ENCODE measurements at regions not wholly inside any gene's neighbourhood (a gene's known extent, or its start where the extent isn't known, plus 50 kb on each side); places are given as distances from the start of the nearest gene placed in this dataset.

DNA sequence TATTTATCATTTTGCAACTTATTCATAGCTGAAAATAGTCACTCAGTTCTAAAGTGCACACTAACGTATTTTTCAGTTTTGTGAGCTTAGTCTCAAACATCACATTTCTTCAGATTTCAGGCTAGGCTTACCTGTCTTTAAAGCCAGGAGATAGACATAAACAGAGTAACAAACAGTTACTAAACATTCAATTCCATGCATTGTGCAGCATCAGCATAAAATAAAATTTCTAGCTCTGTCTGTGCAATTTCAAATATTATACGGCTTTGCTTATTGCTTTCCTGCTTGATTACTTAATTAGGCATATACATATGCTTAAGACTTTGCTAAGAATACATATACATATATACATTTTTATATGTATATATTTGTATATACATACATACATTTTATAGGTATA lies 637.0 kb downstream of the NR4A2 start:
- H3K9ac ChIP-seq (ENCODE audit: low read depth, low read length), result no peak overlapping the region
- H3K27me3 ChIP-seq (ENCODE audit: control insufficient read depth, insufficient read depth, low read length), result no peaks in the 10 kb centered on the region
- H3K4me1 ChIP-seq (ENCODE audit: control insufficient read depth, insufficient read depth, low read length), result no peaks in the 10 kb centered on the region

DNA sequence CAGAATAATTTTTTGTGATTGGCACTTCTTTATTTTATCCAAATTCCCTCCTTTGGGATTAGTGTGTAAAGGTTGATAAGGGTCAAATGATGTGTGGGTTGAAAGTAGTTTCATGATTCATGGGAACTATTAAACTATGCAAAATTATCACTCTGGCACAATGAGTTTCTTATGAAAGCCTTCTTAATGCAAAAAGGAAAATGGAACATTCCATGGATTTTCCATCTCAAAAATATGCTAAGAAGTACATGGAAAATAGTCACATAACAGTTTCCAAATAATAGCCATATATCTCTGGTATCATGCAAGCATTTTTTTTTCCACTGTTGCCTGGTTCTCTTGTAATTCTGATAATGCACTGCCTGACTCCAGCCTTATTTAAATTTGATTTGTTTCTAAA lies 639.7 kb downstream of the NR4A2 start:
- Histone ChIP-seq H3K9me3 (ENCODE audit: control insufficient read depth, insufficient read depth, low read length) (no peaks in the 10 kb centered on the region), H3K4me1 (ENCODE audit: control insufficient read depth, insufficient read depth, low read length) (no peaks in the 10 kb centered on the region), H3K9ac (ENCODE audit: low read depth, low read length) (no peak overlapping the region), H3K27me3 (ENCODE audit: control insufficient read depth, insufficient read depth, low read length) (no peaks in the 10 kb centered on the region), H3K36me3 (ENCODE audit: control insufficient read depth, insufficient read depth, low read length) (no peaks in the 10 kb centered on the region), H3K4me3 (ENCODE audit: low read depth, low read length) (no peak overlapping the region)

More for the DNA sequence above, 637.0 kb downstream of the NR4A2 start:
- no peaks in the 10 kb centered on the region for H3K36me3 ChIP-seq (ENCODE audit: control insufficient read depth, insufficient read depth, low read length)
- no peak overlapping the region for H3K4me3 ChIP-seq (ENCODE audit: low read depth, low read length)
- no peaks in the 10 kb centered on the region for H3K9me3 ChIP-seq (ENCODE audit: control insufficient read depth, insufficient read depth, low read length)

DNA sequence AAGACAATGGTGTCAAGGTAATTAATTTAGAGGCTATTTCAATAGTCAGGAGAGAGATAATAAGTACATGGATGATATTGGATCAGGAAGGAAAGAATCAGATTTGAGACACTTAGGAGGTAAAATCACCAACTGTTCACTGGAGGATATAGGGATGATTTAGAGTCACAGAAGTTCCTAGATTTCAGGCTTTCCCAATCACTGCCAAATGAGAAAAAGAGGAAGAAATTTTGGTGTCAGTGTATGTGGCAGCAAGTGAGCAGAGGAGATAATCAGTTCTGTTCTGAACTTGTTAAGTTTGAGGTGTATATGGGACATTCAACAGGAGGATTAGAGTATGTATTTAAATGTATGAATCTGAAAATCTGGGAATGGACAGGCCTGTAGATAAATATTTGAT lies 640.4 kb downstream of the NR4A2 start:
- H3K27me3 ChIP-seq (ENCODE audit: control insufficient read depth, insufficient read depth, low read length), result no peaks in the 10 kb centered on the region
- H3K4me3 ChIP-seq (ENCODE audit: low read depth, low read length), result no peak overlapping the region
- no peak overlapping the region for H3K9ac ChIP-seq (ENCODE audit: low read depth, low read length)
- no peaks in the 10 kb centered on the region for H3K4me1 ChIP-seq (ENCODE audit: control insufficient read depth, insufficient read depth, low read length)
- H3K9me3 ChIP-seq (ENCODE audit: control insufficient read depth, insufficient read depth, low read length), result no peaks in the 10 kb centered on the region
- no peaks in the 10 kb centered on the region for H3K36me3 ChIP-seq (ENCODE audit: control insufficient read depth, insufficient read depth, low read length)

DNA sequence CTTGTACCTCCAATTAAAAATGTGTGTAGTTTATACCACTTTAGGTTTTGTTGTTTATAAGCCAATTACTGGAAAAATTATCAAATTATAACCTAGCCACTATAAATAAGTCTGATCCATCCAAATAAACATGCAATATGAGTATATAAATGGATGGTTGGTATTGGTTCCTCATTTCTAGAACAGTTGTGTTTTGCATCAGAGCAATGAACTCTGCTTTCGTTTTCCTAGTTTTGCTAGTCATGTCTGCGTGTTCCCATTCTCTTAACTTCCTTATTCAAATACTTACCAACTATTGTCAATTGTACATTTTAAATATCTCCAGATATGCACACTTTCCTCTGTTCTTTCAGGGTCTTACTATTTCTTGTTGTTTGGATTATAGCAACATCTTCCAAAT lies 641.7 kb downstream of the NR4A2 start:
- no peak overlapping the region for H3K9ac ChIP-seq (ENCODE audit: low read depth, low read length)
- H3K4me1 ChIP-seq (ENCODE audit: control insufficient read depth, insufficient read depth, low read length), result no peaks in the 10 kb centered on the region
- H3K27me3 ChIP-seq (ENCODE audit: control insufficient read depth, insufficient read depth, low read length), result no peaks in the 10 kb centered on the region
- H3K4me3 ChIP-seq (ENCODE audit: low read depth, low read length), result no peak overlapping the region
- no peaks in the 10 kb centered on the region for H3K9me3 ChIP-seq (ENCODE audit: control insufficient read depth, insufficient read depth, low read length)
- no peaks in the 10 kb centered on the region for H3K36me3 ChIP-seq (ENCODE audit: control insufficient read depth, insufficient read depth, low read length)

DNA sequence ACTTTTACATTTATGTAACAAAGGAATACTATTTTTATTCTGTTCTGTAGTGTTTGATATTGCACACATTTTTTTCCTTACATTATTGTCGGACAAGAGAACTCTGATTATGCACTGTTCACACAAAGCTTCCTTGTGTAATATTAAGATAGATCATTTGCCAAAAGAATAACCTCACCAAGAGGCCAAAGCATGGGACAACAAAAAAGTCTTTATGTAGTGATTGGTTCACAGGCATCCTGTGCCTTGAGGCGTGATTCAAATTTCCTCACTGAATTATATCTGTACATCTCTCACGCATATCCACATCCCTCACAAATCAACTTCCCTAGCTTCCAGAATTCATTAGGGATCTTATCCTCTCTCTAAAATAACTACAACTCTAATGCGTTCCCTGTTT lies 642.7 kb downstream of the NR4A2 start:
- Histone ChIP-seq H3K9ac (ENCODE audit: low read depth, low read length) (no peak overlapping the region), H3K36me3 (ENCODE audit: control insufficient read depth, insufficient read depth, low read length) (no peaks in the 10 kb centered on the region), H3K4me3 (ENCODE audit: low read depth, low read length) (no peak overlapping the region), H3K4me1 (ENCODE audit: control insufficient read depth, insufficient read depth, low read length) (no peaks in the 10 kb centered on the region), H3K9me3 (ENCODE audit: control insufficient read depth, insufficient read depth, low read length) (no peaks in the 10 kb centered on the region), H3K27me3 (ENCODE audit: control insufficient read depth, insufficient read depth, low read length) (no peaks in the 10 kb centered on the region)

- no peak overlapping the region for H3K4me3 ChIP-seq (ENCODE audit: low read depth, low read length)
- no peaks in the 10 kb centered on the region for H3K36me3 ChIP-seq (ENCODE audit: control insufficient read depth, insufficient read depth, low read length)
- H3K9ac ChIP-seq (ENCODE audit: low read depth, low read length), result no peak overlapping the region
- no peaks in the 10 kb centered on the region for H3K4me1 ChIP-seq (ENCODE audit: control insufficient read depth, insufficient read depth, low read length)
- H3K27me3 ChIP-seq (ENCODE audit: control insufficient read depth, insufficient read depth, low read length), result no peaks in the 10 kb centered on the region
- H3K9me3 ChIP-seq (ENCODE audit: control insufficient read depth, insufficient read depth, low read length), result no peaks in the 10 kb centered on the region
Observed at GRCh38 chr2:155687181-155687580, 645.3 kb downstream of the NR4A2 start.

DNA sequence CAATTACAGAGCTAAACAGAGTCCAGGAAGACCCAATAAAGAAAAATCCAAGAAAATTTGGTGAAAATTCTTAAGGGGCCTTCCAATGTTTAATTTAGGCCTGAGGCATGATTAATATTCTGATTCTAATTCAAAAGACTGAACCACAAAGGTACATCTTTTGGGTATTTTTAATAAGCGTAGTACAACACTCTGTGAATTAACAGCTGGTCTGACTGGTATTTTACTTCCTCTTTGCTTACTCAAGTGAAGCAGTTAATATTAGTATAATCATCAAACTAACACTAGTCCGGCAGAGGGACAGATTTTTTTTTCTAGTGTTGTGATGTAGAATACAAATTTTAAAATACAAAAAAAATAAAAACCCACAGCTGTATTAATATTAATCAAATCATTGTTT lies 652.9 kb downstream of the NR4A2 start:
- Histone ChIP-seq H3K27me3 (ENCODE audit: control insufficient read depth, insufficient read depth, low read length) (no peaks in the 10 kb centered on the region), H3K9ac (ENCODE audit: low read depth, low read length) (no peak overlapping the region), H3K4me3 (ENCODE audit: low read depth, low read length) (no peak overlapping the region), H3K36me3 (ENCODE audit: control insufficient read depth, insufficient read depth, low read length) (no peaks in the 10 kb centered on the region), H3K9me3 (ENCODE audit: control insufficient read depth, insufficient read depth, low read length) (no peaks in the 10 kb centered on the region), H3K4me1 (ENCODE audit: control insufficient read depth, insufficient read depth, low read length) (no peaks in the 10 kb centered on the region)

DNA sequence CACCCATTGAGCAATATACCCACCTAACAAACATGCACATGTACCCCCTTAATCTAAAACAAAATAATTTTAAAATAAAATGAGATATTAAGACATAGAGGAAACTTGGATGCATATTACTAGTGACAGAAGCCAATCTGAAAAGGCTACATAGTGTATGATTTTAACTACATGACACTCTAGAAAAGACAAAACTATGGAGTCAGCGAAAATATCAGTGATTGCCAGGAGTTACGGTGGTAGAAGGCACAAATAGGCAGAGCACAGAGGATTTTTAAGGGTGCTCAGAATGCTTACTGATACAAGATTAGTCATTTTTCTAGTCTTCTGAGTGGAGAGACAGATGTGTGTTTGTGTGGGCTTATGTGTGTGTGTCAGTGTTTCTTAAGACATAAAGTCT lies 656.6 kb downstream of the NR4A2 start:
- no peak overlapping the region for H3K9ac ChIP-seq (ENCODE audit: low read depth, low read length)
- no peaks in the 10 kb centered on the region for H3K36me3 ChIP-seq (ENCODE audit: control insufficient read depth, insufficient read depth, low read length)
- H3K4me3 ChIP-seq (ENCODE audit: low read depth, low read length), result no peak overlapping the region
- no peaks in the 10 kb centered on the region for H3K4me1 ChIP-seq (ENCODE audit: control insufficient read depth, insufficient read depth, low read length)
- no peaks in the 10 kb centered on the region for H3K9me3 ChIP-seq (ENCODE audit: control insufficient read depth, insufficient read depth, low read length)
- H3K27me3 ChIP-seq (ENCODE audit: control insufficient read depth, insufficient read depth, low read length), result no peaks in the 10 kb centered on the region

DNA sequence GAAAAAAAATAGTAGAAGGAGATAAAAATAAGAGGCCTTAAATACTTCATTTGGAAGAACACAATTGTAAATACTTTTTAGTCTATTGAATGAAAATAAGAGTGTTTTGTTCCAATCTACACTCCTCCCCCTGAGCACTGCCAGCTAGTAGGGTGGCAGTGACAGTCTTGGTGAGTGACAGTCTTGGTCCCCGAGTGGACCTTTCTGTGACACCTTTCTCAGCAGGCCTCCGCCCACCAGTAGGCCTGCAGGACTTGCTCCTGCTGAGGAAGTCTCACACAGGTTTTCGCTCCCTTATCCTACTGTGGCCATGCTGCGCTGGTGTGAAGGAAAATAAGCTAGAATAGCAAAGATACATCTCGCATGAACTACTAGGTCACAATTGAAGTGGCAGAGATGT lies 666.8 kb downstream of the NR4A2 start:
- Histone ChIP-seq H3K4me3 (ENCODE audit: low read depth, low read length) (no peak overlapping the region), H3K9ac (ENCODE audit: low read depth, low read length) (no peak overlapping the region), H3K9me3 (ENCODE audit: control insufficient read depth, insufficient read depth, low read length) (no peaks in the 10 kb centered on the region), H3K27me3 (ENCODE audit: control insufficient read depth, insufficient read depth, low read length) (no peaks in the 10 kb centered on the region), H3K36me3 (ENCODE audit: control insufficient read depth, insufficient read depth, low read length) (no peaks in the 10 kb centered on the region), H3K4me1 (ENCODE audit: control insufficient read depth, insufficient read depth, low read length) (no peaks in the 10 kb centered on the region)

- no peaks in the 10 kb centered on the region for H3K9me3 ChIP-seq (ENCODE audit: control insufficient read depth, insufficient read depth, low read length)
- H3K4me1 ChIP-seq (ENCODE audit: control insufficient read depth, insufficient read depth, low read length), result no peaks in the 10 kb centered on the region
- no peaks in the 10 kb centered on the region for H3K36me3 ChIP-seq (ENCODE audit: control insufficient read depth, insufficient read depth, low read length)
- no peak overlapping the region for H3K4me3 ChIP-seq (ENCODE audit: low read depth, low read length)
- no peaks in the 10 kb centered on the region for H3K27me3 ChIP-seq (ENCODE audit: control insufficient read depth, insufficient read depth, low read length)
- H3K9ac ChIP-seq (ENCODE audit: low read depth, low read length), result no peak overlapping the region
Observed at GRCh38 chr2:155663265-155663664, 669.3 kb downstream of the NR4A2 start.

- Histone ChIP-seq H3K4me1 (ENCODE audit: control insufficient read depth, insufficient read depth, low read length) (no peaks in the 10 kb centered on the region), H3K9me3 (ENCODE audit: control insufficient read depth, insufficient read depth, low read length) (no peaks in the 10 kb centered on the region), H3K27me3 (ENCODE audit: control insufficient read depth, insufficient read depth, low read length) (no peaks in the 10 kb centered on the region)
Observed at GRCh38 chr2:155662224-155662623, 670.3 kb downstream of the NR4A2 start.

DNA sequence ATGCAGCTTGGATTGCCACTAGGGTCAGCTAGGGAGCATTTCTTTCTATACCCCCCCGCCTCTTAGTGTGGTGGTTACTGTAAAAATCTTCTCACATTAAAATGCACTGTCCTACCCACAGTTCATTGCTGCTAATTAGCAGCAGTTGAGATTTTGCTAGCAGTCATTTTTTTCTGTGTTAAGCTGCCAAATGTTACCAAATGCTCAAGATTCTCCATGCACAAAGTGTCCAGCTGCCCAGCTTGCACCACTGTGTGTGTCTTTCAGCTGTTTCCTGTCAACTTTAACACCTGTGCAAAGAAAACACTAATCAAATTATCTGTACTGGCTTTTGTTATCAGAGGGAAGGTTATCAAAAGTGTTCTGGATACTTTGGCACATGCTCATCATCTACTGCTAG lies 679.3 kb downstream of the NR4A2 start:
- no peaks in the 10 kb centered on the region for H3K4me1 ChIP-seq (ENCODE audit: control insufficient read depth, insufficient read depth, low read length)
- no peaks in the 10 kb centered on the region for H3K36me3 ChIP-seq (ENCODE audit: control insufficient read depth, insufficient read depth, low read length)
- no peak overlapping the region for H3K9ac ChIP-seq (ENCODE audit: low read depth, low read length)
- H3K9me3 ChIP-seq (ENCODE audit: control insufficient read depth, insufficient read depth, low read length), result no peaks in the 10 kb centered on the region
- H3K27me3 ChIP-seq (ENCODE audit: control insufficient read depth, insufficient read depth, low read length), result no peaks in the 10 kb centered on the region
- no peak overlapping the region for H3K4me3 ChIP-seq (ENCODE audit: low read depth, low read length)

More at GRCh38 chr2:155662224-155662623, 670.3 kb downstream of the NR4A2 start:
- no peak overlapping the region for H3K9ac ChIP-seq (ENCODE audit: low read depth, low read length)
- H3K4me3 ChIP-seq (ENCODE audit: low read depth, low read length), result no peak overlapping the region
- H3K36me3 ChIP-seq (ENCODE audit: control insufficient read depth, insufficient read depth, low read length), result no peaks in the 10 kb centered on the region

DNA sequence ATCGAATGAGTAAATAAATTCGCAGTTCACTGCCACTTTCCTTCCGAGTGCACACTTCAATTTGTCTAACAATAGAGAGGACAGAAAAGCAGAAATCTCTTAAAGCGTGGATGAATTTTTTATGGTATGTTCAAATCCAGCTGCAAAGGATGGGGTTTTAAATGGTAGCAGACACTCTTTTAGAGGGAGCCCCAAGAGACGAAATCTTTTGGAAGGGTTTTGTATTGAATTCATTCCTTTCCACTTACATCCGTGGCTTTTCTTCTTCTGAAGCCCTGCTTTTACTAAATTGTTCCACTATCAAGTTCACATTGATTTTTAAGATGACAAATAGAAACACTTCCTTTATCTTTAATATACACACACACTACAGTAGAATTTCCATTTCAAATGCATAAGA lies 680.7 kb downstream of the NR4A2 start:
- Histone ChIP-seq H3K9ac (ENCODE audit: low read depth, low read length) (no peak overlapping the region), H3K36me3 (ENCODE audit: control insufficient read depth, insufficient read depth, low read length) (no peaks in the 10 kb centered on the region), H3K4me1 (ENCODE audit: control insufficient read depth, insufficient read depth, low read length) (no peaks in the 10 kb centered on the region), H3K27me3 (ENCODE audit: control insufficient read depth, insufficient read depth, low read length) (no peaks in the 10 kb centered on the region), H3K9me3 (ENCODE audit: control insufficient read depth, insufficient read depth, low read length) (no peaks in the 10 kb centered on the region), H3K4me3 (ENCODE audit: low read depth, low read length) (no peak overlapping the region)

Data from iPS-15b (cell line).